Activated T-cell treated with anti-CD3 and anti-CD28 coated beads, Interleukin-2, amount 50 U/mL, for 48 hours (primary cell): ENCODE measurements at regions not wholly inside any gene's neighbourhood (a gene's known extent, or its start where the extent isn't known, plus 50 kb on each side); places are given as distances from the start of the nearest gene placed in this dataset.
A peak's percentile ranks its signal among the peaks of the same experiment; 100 is the strongest.

Experiments
- DNase-seq, 2 experiments: peaks; one replicate each; pipeline ENCODE4 v3.0.0-alpha.2; 2020

- no peak for DNase-seq
Measured at GRCh38 chr20:39161900-39162299, 199.8 kb downstream of the DHX35 start.

GRCh38 chr20:39155971-39156370 lies 193.8 kb downstream of the DHX35 start:
- no peak for DNase-seq

- no peak for DNase-seq
Measured at GRCh38 chr20:39152742-39153141, 190.6 kb downstream of the DHX35 start.

- no peak for DNase-seq
Measured at GRCh38 chr20:39152126-39152525, 190.0 kb downstream of the DHX35 start.

- DNase-seq: no peak
Measured at GRCh38 chr20:39150501-39150900, 188.4 kb downstream of the DHX35 start.

GRCh38 chr20:39146394-39146793 lies 184.2 kb downstream of the DHX35 start:
- DNase-seq: no peak

GRCh38 chr20:39145921-39146320 lies 183.8 kb downstream of the DHX35 start:
- DNase-seq: no peak

- DNase-seq: no peak
Measured at GRCh38 chr20:39144757-39145156, 182.6 kb downstream of the DHX35 start.

GRCh38 chr20:39142407-39143096 lies 180.4 kb downstream of the DHX35 start:
- DNase-seq: no peak

GRCh38 chr20:39137299-39137698 lies 175.2 kb downstream of the DHX35 start:
- no peak for DNase-seq

- no peak for DNase-seq
Measured at GRCh38 chr20:39136798-39137197, 174.7 kb downstream of the DHX35 start.

- no peak for DNase-seq
Measured at GRCh38 chr20:39135885-39136544, 173.9 kb downstream of the DHX35 start.

- DNase-seq: no peak
Measured at GRCh38 chr20:39133201-39133600, 171.1 kb downstream of the DHX35 start.

GRCh38 chr20:39132511-39132910 lies 170.4 kb downstream of the DHX35 start:
- no peak for DNase-seq

- DNase-seq: no peak
Measured at GRCh38 chr20:39132093-39132492, 169.9 kb downstream of the DHX35 start.

- DNase-seq: no peak
Measured at GRCh38 chr20:39130627-39131026, 168.5 kb downstream of the DHX35 start.

GRCh38 chr20:39129523-39129922 lies 167.4 kb downstream of the DHX35 start:
- DNase-seq: no peak

GRCh38 chr20:39124064-39124463 lies 161.9 kb downstream of the DHX35 start:
- DNase-seq: no peak

GRCh38 chr20:39123185-39123557 lies 161.0 kb downstream of the DHX35 start:
- DNase-seq: no peak

- no peak for DNase-seq
Measured at GRCh38 chr20:39117491-39117890, 155.3 kb downstream of the DHX35 start.

GRCh38 chr20:39116020-39116419 lies 153.9 kb downstream of the DHX35 start:
- DNase-seq: no peak

- peak; percentile 24 to 26 for DNase-seq
Measured at GRCh38 chr20:39112178-39112743, 150.1 kb downstream of the DHX35 start.

GRCh38 chr20:39111359-39112177 lies 149.4 kb downstream of the DHX35 start:
- no peak for DNase-seq

- DNase-seq: no peak
Measured at GRCh38 chr20:39110819-39111136, 148.6 kb downstream of the DHX35 start.
